Keratinocyte (primary cell): ENCODE measurements at regions not wholly inside any gene's neighbourhood (a gene's known extent, or its start where the extent isn't known, plus 50 kb on each side); places are given as distances from the start of the nearest gene placed in this dataset.

Experiments
- CTCF ChIP-seq, 3 experiments: IDR thresholded peaks in 1 of 3; conservative IDR thresholded peaks in 1 of 3; optimal IDR thresholded peaks in 1 of 3; 2 replicates in 2 of 3; 3 replicates in 1 of 3; pipeline versions ENCODE3 to v1.5.1; 2011; ENCODE audit warnings: low read length in 3 of 3, mild to moderate bottlenecking in 3 of 3, moderate library complexity in 2 of 3, control low read depth in 1 of 3, inconsistent platforms in 1 of 3; ENCODE audit not compliant: insufficient read depth in 2 of 3; ENCODE audit errors: extremely low read depth in 1 of 3
- EZH2 ChIP-seq: IDR thresholded peaks from one replicate; pipeline ENCODE4 v1.6.1; 2012; ENCODE audit warnings: inconsistent platforms, mild to moderate bottlenecking, low read length, moderate library complexity

- TF ChIP-seq CTCF (optimal IDR thresholded peaks at IDR 0.05 in 1 of 3, IDR thresholded peaks at IDR 0.05 in 1 of 3, conservative IDR thresholded peaks at IDR 0.05 in 1 of 3; ENCODE audit: extremely low read depth in 1 of 3, insufficient read depth in 2 of 3, low read length in 3 of 3) (no peak), EZH2 (no peak)
Observed at GRCh38 chr3:76653640-76654251, 386.2 kb upstream of the ROBO2 start.
